ENCODE measurements at regions not wholly inside any gene's neighbourhood (a gene's known extent, or its start where the extent isn't known, plus 50 kb on each side); places are given as distances from the start of the nearest gene placed in this dataset.

- no peak for DNase-seq (ENCODE audit: low spot score)
Observed at GRCh38 chr10:128422999-128423398, 296.8 kb upstream of the MKI67 start.

DNA sequence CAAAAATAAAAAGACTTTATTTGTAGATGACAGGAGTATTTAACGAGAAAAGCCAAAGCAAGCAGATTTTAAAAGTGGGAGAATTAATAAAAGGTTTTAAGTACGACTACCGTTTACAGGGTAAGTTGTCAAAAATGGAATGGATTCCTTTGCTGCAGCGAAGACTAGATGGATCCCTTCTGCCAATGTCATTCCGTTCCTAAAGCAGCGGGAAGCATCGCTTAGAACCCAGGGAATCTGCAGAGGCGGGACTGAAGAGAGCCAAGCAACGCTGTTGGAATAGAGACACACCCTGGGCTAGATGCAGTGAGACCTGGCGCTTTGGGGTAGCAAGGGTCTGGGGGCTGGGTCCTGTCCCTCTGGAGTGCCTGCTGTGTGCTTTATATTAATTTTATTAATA, 303.1 kb upstream of the MKI67 start:
- DNase-seq (ENCODE audit: low spot score): no peak

DNA sequence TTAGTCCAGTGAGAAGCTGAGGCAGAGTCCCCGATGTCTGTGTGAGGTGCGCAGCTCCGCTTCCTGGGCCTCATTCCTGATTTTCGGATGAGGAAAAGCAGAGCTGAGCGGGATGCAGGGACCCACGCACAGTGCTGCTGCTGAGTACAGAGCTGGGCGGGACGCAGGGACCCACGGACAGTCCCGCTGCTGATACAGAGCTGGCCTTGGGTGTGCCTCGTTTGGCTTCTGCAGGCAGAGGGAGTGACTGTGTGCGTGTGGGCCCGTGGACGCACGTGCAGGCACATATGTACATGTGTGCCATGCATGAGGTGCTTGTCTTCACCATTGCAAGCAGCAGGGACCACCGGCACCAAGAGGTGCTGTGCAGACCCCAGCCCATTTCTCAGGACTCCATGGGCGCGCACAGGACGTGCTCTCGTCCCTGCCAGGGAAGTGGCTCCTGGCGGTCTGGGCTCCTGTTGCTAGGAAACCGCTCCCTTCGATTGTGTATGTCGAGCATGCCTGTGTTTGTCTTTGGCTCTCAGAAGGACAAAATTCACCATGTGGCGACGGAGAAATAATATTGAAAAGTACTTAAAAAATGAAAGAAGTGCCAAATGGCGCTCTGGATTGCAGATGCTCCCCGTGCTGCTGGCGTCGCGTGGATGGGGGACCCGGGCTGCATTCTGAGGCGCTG, 303.8 kb upstream of the MKI67 start:
- no peak for DNase-seq (ENCODE audit: low spot score)

DNA sequence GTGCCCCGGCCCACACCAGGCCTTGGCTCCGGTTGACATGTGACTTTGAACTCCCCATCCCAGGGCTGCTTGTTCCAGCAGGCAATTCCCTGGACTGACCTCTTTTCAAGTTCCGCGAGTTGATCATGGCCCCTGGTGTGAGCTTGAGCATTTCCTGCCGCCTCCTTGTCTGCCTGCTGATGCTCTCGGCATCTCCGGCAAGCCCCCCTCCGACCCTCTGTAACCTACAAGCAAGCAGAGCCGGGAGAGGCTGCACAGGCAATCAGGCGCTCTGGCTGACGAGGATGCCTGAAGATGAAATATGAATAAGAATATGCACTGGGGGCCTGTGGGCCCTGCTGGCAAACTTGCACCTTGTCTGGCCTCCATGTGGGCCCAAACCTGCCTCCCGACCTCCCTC, 304.9 kb upstream of the MKI67 start:
- DNase-seq (ENCODE audit: low spot score): no peak

- DNase-seq (ENCODE audit: low spot score): no peak
Observed at GRCh38 chr10:128431506-128431905, 305.3 kb upstream of the MKI67 start.

DNA sequence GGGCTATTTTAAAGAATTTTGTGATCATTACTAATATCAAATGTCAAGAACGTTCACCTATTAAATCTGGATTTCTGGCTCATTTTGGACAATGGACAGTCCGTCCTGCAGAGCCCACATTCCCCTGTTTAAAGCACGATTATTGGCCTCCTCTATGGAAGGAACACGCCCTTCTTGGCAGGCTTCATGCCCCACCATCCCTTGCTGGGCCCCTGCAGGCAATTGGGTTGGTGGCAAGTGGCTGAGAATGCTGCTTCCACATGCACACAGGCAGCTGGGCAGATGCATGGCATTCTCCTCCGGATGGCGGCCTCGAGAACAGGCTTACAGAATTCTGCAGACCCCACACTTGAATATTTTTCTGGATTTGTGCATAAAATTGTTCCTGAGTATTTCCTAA, 305.8 kb upstream of the MKI67 start:
- DNase-seq (ENCODE audit: low spot score): no peak

GRCh38 chr10:128432423-128432822, 306.2 kb upstream of the MKI67 start:
- no peak for DNase-seq (ENCODE audit: low spot score)

DNA sequence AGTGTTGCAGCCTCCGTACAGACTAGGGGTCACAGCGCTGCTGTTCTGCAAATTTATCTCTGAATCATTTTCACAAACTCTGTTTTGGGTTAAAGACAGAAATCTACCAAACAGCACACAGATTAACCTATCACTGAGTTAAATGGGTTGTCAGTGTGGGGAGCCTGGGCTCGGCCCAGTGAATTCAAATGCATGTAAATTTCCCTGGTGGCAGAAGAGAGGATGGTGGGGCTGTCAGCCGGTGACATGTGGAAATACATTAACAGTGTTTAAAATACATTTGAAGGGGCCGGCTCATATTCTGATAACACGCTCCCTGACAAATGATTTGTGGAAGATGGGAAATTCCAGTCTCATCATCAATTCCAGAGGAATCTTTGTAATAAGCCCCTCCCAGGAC, 309.6 kb upstream of the MKI67 start:
- DNase-seq (ENCODE audit: low spot score): no peak

DNA sequence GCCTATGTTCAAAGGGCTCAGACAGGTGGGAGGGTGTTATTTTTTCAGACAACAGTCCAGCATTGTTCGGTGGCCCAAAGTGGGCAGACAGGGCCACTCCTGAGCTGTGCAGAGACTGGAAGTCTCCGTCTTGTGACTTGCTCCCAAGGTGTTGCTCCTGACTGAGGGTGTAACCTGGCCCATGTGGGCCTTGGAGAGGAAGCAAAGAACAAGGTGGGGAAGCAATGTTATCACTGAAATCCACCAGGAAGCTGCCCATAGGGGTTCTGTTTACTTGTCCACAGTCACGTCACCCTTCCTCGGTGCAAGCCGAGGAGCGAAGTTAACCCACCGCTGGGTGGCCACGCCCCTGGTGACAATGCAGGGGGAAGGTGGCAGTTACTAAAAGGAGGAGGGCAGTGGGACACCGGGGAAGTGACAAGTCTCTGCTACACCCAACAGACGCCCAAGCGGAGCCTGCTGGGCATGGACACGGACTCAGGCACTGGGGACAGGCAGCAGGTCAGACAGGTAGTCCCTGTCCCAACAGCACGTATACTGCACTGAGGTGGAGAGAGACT, 311.6 kb upstream of the MKI67 start:
- DNase-seq (ENCODE audit: low spot score): no peak

- no peak for DNase-seq (ENCODE audit: low spot score)
Observed at GRCh38 chr10:128438417-128439063, 312.3 kb upstream of the MKI67 start.

DNA sequence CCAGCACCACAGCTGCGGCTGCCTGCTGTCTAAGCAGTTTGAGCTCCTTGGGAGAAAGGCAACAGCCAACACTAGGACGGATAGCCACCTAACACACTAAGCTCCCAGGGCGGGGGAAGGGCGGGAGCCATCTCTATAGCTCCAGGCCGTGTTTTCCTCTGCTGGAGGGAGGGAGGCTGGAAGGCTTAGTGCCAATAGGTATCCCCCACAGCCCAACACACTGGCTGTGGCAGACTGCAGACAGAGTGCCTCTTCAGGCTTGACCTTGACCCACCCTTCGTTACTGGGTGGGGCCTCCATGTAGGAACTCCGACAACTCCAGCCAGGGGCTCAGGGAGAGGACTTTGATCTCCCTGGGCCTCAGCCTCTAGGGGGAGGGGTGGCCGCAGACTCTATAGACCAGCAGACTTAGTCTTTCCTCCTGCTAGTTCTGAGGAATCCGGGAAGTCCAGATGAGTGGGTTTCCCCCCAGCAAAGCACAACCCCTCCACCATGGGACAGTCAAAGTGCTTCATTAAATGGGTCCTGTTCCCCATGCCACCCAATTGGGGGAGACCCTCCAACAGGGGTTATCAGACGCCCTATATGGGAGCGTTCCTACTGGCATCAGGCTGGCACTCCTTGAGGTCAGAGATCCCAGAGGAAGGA, 314.4 kb upstream of the MKI67 start:
- DNase-seq (ENCODE audit: low spot score): no peak

DNA sequence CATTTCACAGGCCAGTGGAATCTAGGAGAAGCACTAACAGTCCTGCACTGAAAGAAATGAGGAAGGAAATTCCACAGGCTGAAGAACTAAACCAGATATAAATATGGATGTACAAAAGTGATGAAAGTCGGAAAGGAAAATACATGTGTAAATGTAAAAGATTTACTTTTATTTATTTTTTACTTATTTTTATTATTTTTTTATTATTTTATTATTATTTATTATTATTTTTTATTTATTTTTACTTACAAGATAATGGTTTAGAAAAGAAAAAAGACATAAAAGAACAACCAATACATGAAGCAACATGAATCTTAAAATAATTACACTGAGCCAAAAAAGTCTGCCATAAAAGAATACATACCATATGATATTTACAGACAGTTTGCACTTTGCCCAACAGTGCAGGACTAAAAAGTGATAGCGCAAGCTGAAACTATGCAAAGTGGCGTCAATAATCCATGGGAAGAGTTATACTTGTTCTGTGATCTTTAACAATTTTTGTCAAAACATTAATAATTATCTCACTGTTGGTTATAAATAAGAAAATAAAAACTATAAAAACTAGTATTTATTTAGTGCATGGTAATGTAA, 317.8 kb upstream of the MKI67 start:
- no peak for DNase-seq (ENCODE audit: low spot score)

- no peak for DNase-seq (ENCODE audit: low spot score)
Observed at GRCh38 chr10:128448796-128449195, 322.6 kb upstream of the MKI67 start.

GRCh38 chr10:128451879-128452278, 325.7 kb upstream of the MKI67 start:
- no peak for DNase-seq (ENCODE audit: low spot score)

- DNase-seq (ENCODE audit: low spot score): no peak
Observed at GRCh38 chr10:128456271-128456670, 330.0 kb upstream of the MKI67 start.

DNA sequence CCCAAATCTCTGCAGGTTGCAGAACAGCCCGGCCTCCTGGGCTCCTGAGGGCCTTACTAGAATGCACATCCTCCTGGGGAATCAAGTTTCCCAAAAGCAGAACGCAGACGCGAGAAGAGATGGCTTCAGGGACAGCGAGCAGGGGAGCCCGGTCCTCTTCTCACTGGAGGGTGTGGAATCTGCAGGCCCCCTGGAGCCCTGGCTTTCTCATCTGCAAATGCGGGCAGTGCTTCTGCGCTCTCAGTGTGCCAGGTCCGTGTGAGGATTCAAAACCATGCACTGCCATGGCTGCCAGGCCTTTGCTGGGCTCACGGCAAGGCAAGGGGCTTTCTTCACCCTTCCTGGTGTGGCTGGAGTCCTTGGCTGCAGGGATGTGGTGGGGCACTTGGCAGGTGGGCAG, 330.9 kb upstream of the MKI67 start:
- no peak for DNase-seq (ENCODE audit: low spot score)

DNA sequence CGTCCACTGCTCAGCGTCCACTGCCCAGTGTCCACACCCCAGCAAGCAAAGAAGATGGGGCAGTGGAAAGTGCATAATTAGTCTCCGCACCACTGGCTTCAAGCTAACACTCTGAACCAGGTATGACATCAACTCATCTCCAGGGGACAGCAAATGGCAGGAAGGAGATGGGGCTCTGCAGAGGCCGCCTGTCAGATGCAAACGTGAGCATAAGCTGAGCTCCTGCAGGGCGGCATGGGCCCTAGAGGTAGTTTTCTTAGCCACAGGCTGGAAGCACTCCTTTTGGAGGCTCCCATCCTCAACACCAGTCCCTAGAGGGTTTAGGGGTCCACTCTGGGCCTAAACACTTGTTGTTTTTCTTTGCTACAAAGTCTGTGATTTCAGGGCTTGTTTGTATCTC, 335.8 kb upstream of the MKI67 start:
- no peak for DNase-seq (ENCODE audit: low spot score)

GRCh38 chr10:128462844-128463243, 336.6 kb upstream of the MKI67 start:
- no peak for DNase-seq (ENCODE audit: low spot score)

DNA sequence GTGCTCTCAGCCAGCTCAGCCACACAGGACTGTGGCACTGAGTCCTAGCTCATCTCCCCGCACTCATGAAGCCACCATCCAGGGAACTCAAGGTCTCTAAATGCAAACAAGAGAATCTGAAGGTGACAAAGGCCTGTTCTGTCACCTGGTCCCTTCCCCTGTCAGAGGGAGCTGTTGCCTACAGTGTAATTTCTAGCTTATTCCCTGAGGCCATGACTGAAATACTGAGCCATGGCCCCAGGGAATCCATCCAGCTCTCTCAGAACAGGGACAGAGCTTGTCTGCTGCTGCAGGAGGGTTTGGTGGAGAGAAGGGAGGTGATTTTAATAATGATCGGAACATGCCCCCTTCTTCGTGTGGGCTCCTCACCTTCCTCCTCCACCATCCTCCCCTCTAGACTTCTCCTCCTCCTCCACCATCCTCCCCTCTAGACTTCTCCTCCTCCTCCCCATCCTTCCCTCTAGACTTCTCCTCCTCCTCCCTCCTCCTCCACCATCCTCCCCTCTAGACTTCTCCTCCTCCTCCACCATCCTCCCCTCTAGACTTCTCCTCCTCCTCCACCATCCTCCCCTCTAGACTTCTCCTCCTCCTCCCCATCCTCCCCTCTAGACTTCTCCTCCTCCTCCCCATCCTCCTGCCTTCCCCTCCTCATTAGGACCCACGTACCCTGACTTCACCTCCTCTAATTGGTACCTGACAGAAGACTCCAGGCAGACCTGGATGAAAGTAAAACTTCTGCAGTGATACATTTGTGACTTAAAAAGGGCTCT, 338.0 kb upstream of the MKI67 start:
- peak; percentile 35 for DNase-seq (ENCODE audit: low spot score)

GRCh38 chr10:128465697-128466096, 339.5 kb upstream of the MKI67 start:
- no peak for DNase-seq (ENCODE audit: low spot score)

DNA sequence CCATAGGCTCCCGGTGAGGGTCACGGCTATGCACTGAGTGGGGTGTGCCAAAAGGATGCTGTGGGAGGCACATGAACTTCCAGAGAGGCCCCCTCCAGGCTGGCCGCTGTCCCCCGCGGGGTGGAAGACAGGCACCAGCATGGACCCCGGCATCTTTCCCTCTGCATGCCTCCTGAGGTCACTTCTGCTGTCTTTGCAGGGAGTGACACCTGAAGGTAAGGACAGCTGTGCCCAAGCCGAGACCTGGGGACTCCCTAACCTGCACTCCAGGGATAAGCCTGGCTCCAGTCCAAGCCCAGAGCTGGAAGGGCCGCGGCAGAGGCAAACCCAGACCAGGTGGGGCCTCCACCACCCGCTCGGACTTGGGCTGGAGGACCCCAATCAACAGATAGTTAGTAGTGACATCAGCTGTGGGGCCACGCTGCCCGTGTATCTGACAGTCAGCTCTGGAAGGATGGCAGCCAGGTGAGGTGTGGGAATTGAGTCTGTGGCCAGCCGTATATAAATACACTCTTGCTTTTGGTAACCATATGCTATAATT, 340.7 kb upstream of the MKI67 start:
- DNase-seq (ENCODE audit: low spot score): no peak

GRCh38 chr10:128468462-128468861, 342.2 kb upstream of the MKI67 start:
- no peak for DNase-seq (ENCODE audit: low spot score)

Measured in SW480 (cell line).